Activated CD8-positive, alpha-beta memory T cell treated with anti-CD3 and anti-CD28 coated beads, Interleukin-2, amount 50 U/mL, for 1 hour (primary cell): ENCODE measurements at regions not wholly inside any gene's neighbourhood (a gene's known extent, or its start where the extent isn't known, plus 50 kb on each side); places are given as distances from the start of the nearest gene placed in this dataset.

Source experiments
- DNase-seq: peaks from one replicate; pipeline ENCODE4 v3.0.0-alpha.2; 2020; ENCODE audit errors: extremely low read depth

GRCh38 chr6:41451039-41451438, 95.1 kb upstream of the FOXP4 start:
- DNase-seq = no peak

GRCh38 chr6:41451515-41452163, 94.5 kb upstream of the FOXP4 start:
- DNase-seq = no peak

GRCh38 chr6:41452763-41453162, 93.4 kb upstream of the FOXP4 start:
- no peak for DNase-seq

- DNase-seq = no peak
These were observed 92.9 kb upstream of the FOXP4 start for GRCh38 chr6:41453244-41453643.

- no peak for DNase-seq
These were observed 91.9 kb upstream of the FOXP4 start for GRCh38 chr6:41454189-41454789.

- no peak for DNase-seq
These were observed 90.8 kb upstream of the FOXP4 start for GRCh38 chr6:41455410-41455809.

GRCh38 chr6:41455818-41456217, 90.4 kb upstream of the FOXP4 start:
- DNase-seq = no peak

- no peak for DNase-seq
These were observed 88.9 kb upstream of the FOXP4 start for GRCh38 chr6:41457303-41457670.

- no peak for DNase-seq
These were observed 86.4 kb upstream of the FOXP4 start for GRCh38 chr6:41459738-41460137.

- no peak for DNase-seq
These were observed 85.3 kb upstream of the FOXP4 start for GRCh38 chr6:41460742-41461336.

- DNase-seq = no peak
These were observed 84.1 kb upstream of the FOXP4 start for GRCh38 chr6:41462033-41462432.

- DNase-seq = no peak
These were observed 82.9 kb upstream of the FOXP4 start for GRCh38 chr6:41463062-41463930.

- DNase-seq = no peak
These were observed 82.2 kb upstream of the FOXP4 start for GRCh38 chr6:41464019-41464418.

GRCh38 chr6:41464481-41464880, 81.7 kb upstream of the FOXP4 start:
- DNase-seq = no peak

GRCh38 chr6:41466437-41466990, 79.7 kb upstream of the FOXP4 start:
- no peak for DNase-seq

- no peak for DNase-seq
These were observed 79.1 kb upstream of the FOXP4 start for GRCh38 chr6:41467061-41467460.

- DNase-seq = no peak
These were observed 78.4 kb upstream of the FOXP4 start for GRCh38 chr6:41467627-41468404.

GRCh38 chr6:41469156-41470028, 76.8 kb upstream of the FOXP4 start:
- no peak for DNase-seq

GRCh38 chr6:41470029-41470330, 76.2 kb upstream of the FOXP4 start:
- DNase-seq = no peak

- no peak for DNase-seq
These were observed 75.7 kb upstream of the FOXP4 start for GRCh38 chr6:41470331-41471063.
